Endothelial cell of umbilical vein (primary cell): ENCODE measurements at regions not wholly inside any gene's neighbourhood (a gene's known extent, or its start where the extent isn't known, plus 50 kb on each side); places are given as distances from the start of the nearest gene placed in this dataset.

Source experiments
- BruUV-seq: library from RNA; stranded (reverse); fragments of 400-500 nt; replicated peaks from 2 replicates; lab custom pipeline; 2021; lab: Mats Ljungman, UMichigan
- CTCF ChIA-PET: fragments of 300-600, 350-600 bp; sonication (Branson Sonifier 250); formaldehyde crosslinking; loops from one replicate; lab custom pipeline; 2021; ENCODE audit warnings: antibody characterized with exemption, inconsistent platforms; lab: Charles Lee
- POLR2A ChIA-PET: fragments of 300-600, 350-600 bp; sonication (Branson Sonifier 250); formaldehyde crosslinking; loops from one replicate; lab custom pipeline; 2021; ENCODE audit warnings: antibody characterized with exemption, inconsistent platforms; lab: Charles Lee
- DNase-seq: peaks from one replicate; pipeline ENCODE4 v3.0.0-alpha.2; 2011; ENCODE audit warnings: low read depth, low spot score
- FAIRE-seq: peaks from 2 replicates; lab custom pipeline; 2011; peaks lifted over from hg19 to GRCh38; lab: Jason Lieb, UNC
- H2AFZ ChIP-seq: 2 replicates; pipeline ENCODE4 v1.6.0; 2012; ENCODE audit warnings: low read depth, low read length, control low read depth, inconsistent platforms
- H3K27ac ChIP-seq: 2 replicates; pipeline ENCODE4 v1.5.1; 2011; ENCODE audit warnings: low read depth, mild to moderate bottlenecking, control low read depth, low read length, moderate library complexity; ENCODE audit not compliant: insufficient read depth
- H3K27me3 ChIP-seq, 2 experiments: 2 replicates each; pipeline versions ENCODE4 v1.6.0 to v1.6.1; 2011; ENCODE audit warnings: low read length in 2 of 2, mixed read lengths in 1 of 2; ENCODE audit not compliant: control insufficient read depth in 2 of 2, insufficient read depth in 2 of 2
- H3K36me3 ChIP-seq, 2 experiments: 2 replicates in 1 of 2; 3 replicates in 1 of 2; pipeline ENCODE4 v1.5.1; 2011; ENCODE audit warnings: low read length in 2 of 2, mild to moderate bottlenecking in 1 of 2, moderate library complexity in 1 of 2; ENCODE audit not compliant: control insufficient read depth in 2 of 2, insufficient read depth in 2 of 2; ENCODE audit errors: extremely low read depth in 1 of 2
- H3K4me1 ChIP-seq: 3 replicates; pipeline ENCODE4 v1.5.1; 2011; ENCODE audit warnings: mild to moderate bottlenecking, low read length; ENCODE audit not compliant: control insufficient read depth, insufficient read depth; ENCODE audit errors: extremely low read depth
- H3K4me2 ChIP-seq: 2 replicates; pipeline ENCODE4 v1.6.1; 2011; ENCODE audit warnings: low read length, control low read depth, mixed read lengths; ENCODE audit not compliant: insufficient read depth
- H3K4me3 ChIP-seq, 3 experiments: fragments of 200-600 bp in 1 of 3; sonication (generic), shearing (Covaris generic) in 1 of 3; replicated peaks in 1 of 3; 2 replicates each; pipeline ENCODE4 v1.5.1; 2011 to 2016; ENCODE audit warnings: control low read depth in 3 of 3, low read length in 3 of 3, mild to moderate bottlenecking in 2 of 3, inconsistent platforms in 1 of 3, low read depth in 1 of 3, moderate library complexity in 1 of 3; ENCODE audit not compliant: insufficient read depth in 1 of 3
- H3K79me2 ChIP-seq: 2 replicates; pipeline ENCODE4 v1.6.0; 2012; ENCODE audit warnings: low read length, inconsistent platforms; ENCODE audit not compliant: control insufficient read depth, insufficient read depth
- H3K9ac ChIP-seq: replicated peaks from 2 replicates; pipeline ENCODE3; 2011; ENCODE audit warnings: low read length, control low read depth; ENCODE audit not compliant: insufficient read depth; ENCODE audit errors: extremely low read depth
- H3K9me1 ChIP-seq: replicated peaks from 3 replicates; pipeline ENCODE4 v1.6.0; 2011; ENCODE audit warnings: mild to moderate bottlenecking, low read length; ENCODE audit not compliant: control insufficient read depth, insufficient read depth; ENCODE audit errors: extremely low read depth
- H3K9me3 ChIP-seq: replicated peaks from 2 replicates; pipeline ENCODE4 v1.5.1; 2012; ENCODE audit warnings: low read length, inconsistent platforms; ENCODE audit not compliant: control insufficient read depth, insufficient read depth
- H4K20me1 ChIP-seq: replicated peaks from 2 replicates; pipeline ENCODE3; 2011; ENCODE audit warnings: mild to moderate bottlenecking, low read length; ENCODE audit not compliant: control insufficient read depth, insufficient read depth; ENCODE audit errors: extremely low read depth
- EZH2 ChIP-seq: IDR thresholded peaks from 2 replicates; pipeline ENCODE4 v1.6.1; 2012; ENCODE audit warnings: borderline replicate concordance, low read depth, mild to moderate bottlenecking, moderate library complexity, low read length, inconsistent platforms; ENCODE audit not compliant: severe bottlenecking
- FOS ChIP-seq: IDR thresholded peaks from 2 replicates; pipeline ENCODE4 v1.6.1; 2011; ENCODE audit warnings: mild to moderate bottlenecking, low read length, moderate library complexity, borderline replicate concordance; ENCODE audit not compliant: insufficient read depth
- GATA2 ChIP-seq: IDR thresholded peaks from 2 replicates; pipeline ENCODE4 v1.7.0; 2011; ENCODE audit warnings: low read depth, mild to moderate bottlenecking, moderate library complexity, mixed read lengths, low read length; ENCODE audit not compliant: insufficient read length, insufficient read depth
- JUN ChIP-seq: IDR thresholded peaks from 2 replicates; pipeline ENCODE4 v1.6.1; 2011; ENCODE audit warnings: borderline replicate concordance, low read depth; ENCODE audit not compliant: insufficient read length, insufficient read depth
- MYC ChIP-seq: IDR thresholded peaks from one replicate; pipeline ENCODE4 v1.6.1; 2011; ENCODE audit warnings: mild to moderate bottlenecking, low read depth, low read length
- POLR2A ChIP-seq: IDR thresholded peaks from 2 replicates; pipeline ENCODE4 v1.6.1; 2012; ENCODE audit warnings: low read depth, mild to moderate bottlenecking, control low read depth, low read length
- POLR2AphosphoS5 ChIP-seq: IDR thresholded peaks from 2 replicates; pipeline ENCODE4 v1.6.1; 2012; ENCODE audit warnings: low read depth, mild to moderate bottlenecking, control low read depth, low read length, moderate library complexity; ENCODE audit not compliant: insufficient read depth
- dilution Hi-C: fragments of 300-500 bp; cut with MboI; formaldehyde crosslinking; loops from one replicate; pipeline ENCODE4 v1.15.0; 2019; ENCODE audit warnings: low sequenced_read_pairs; ENCODE audit not compliant: extremely low pct_ligation_motif_present
- intact Hi-C: fragments of 100-400 bp; cut with micrococcal nuclease; formaldehyde crosslinking; loops from one replicate; pipeline ENCODE4 v1.10.0; 2022
- TF ChIP-seq, protein P1 (sequence below), 2 donors: IDR thresholded peaks; 1 replicate in 1 of 2; 2 replicates in 1 of 2; pipeline ENCODE4 v1.5.1; 2011; ENCODE audit warnings: low read length in 2 of 2, mild to moderate bottlenecking in 2 of 2, moderate library complexity in 2 of 2, control low read depth in 1 of 2, inconsistent platforms in 1 of 2, low read depth in 1 of 2; ENCODE audit not compliant: insufficient read depth in 1 of 2; ENCODE audit errors: extremely low read depth in 1 of 2

DNA sequence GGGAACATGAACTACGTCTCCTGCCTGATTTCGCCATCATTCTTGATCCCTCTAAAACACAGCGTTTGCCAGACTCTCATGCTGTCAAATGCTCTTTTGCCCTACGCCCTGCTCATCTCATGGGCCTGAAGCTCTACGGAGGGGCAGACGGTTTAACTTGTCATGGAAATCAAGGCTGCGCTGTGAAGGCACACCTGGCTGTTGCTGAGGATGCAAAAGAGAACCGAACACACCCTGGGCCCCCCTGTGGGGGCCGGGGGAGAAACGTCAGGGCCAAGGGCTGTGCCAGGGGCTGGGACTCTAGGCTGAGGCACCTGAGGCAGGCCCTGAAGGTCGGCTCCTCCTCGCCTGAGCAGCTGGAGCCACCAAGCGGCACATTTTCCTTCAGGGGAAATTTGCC is 957.2 kb downstream of the BRD1 start:
- Histone ChIP-seq H3K27me3 (no peaks in the 10 kb centered on the region), H3K9ac (no peak overlapping the region), H3K4me3 (no peak overlapping the region), H3K4me2 (no peak overlapping the region), H3K9me3 (peaks cover 16% of the 10 kb centered on the region), H3K27ac (no peak overlapping the region), H3K79me2 (no peaks in the 10 kb centered on the region), H3K9me1 (no peaks in the 10 kb centered on the region), H4K20me1 (no peaks in the 10 kb centered on the region), H2AFZ (no peak overlapping the region), H3K36me3 (no peaks in the 10 kb centered on the region), H3K4me1 (no peaks in the 10 kb centered on the region)
- intact Hi-C loops: no loop called here
- no TSS peak for BruUV-seq
- ChIA-PET POLR2A (no interaction called here), CTCF (no interaction called here)
- no peak for TF ChIP-seq EZH2
- TF ChIP-seq, protein P1, sequence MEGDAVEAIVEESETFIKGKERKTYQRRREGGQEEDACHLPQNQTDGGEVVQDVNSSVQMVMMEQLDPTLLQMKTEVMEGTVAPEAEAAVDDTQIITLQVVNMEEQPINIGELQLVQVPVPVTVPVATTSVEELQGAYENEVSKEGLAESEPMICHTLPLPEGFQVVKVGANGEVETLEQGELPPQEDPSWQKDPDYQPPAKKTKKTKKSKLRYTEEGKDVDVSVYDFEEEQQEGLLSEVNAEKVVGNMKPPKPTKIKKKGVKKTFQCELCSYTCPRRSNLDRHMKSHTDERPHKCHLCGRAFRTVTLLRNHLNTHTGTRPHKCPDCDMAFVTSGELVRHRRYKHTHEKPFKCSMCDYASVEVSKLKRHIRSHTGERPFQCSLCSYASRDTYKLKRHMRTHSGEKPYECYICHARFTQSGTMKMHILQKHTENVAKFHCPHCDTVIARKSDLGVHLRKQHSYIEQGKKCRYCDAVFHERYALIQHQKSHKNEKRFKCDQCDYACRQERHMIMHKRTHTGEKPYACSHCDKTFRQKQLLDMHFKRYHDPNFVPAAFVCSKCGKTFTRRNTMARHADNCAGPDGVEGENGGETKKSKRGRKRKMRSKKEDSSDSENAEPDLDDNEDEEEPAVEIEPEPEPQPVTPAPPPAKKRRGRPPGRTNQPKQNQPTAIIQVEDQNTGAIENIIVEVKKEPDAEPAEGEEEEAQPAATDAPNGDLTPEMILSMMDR (IDR thresholded peaks at IDR 0.05; ENCODE audit: extremely low read depth in 1 of 2, insufficient read depth in 1 of 2, low read depth in 1 of 2, low read length in 2 of 2): no peak
- no peak for TF ChIP-seq MYC
- DNase-seq (no peak), FAIRE-seq (no peak)
- dilution Hi-C loops: no loop called here

DNA sequence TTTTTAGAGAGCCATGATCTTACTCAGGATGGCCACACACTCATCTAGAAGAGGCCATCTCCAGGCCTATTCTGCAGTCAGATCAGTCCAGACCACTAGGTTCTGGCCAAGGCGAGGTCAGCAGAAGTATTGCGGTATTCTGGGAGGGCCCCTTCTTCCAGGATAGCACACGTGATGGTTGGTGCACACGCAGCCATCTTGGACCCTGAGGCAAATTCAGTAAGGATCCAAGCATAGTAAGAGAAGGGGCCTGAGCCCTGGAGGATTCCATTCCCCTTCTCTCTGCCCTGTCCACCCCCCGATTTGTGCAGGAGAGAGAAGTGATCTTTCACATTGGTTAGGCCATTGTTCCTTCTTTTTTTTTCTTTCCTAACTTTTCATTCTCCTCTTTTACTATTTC is 957.9 kb downstream of the BRD1 start:
- FAIRE-seq (no peak), DNase-seq (no peak)
- no peaks in the 10 kb centered on the region for H4K20me1 ChIP-seq
- CTCF ChIA-PET: no interaction called here
- no peaks in the 10 kb centered on the region for H3K36me3 ChIP-seq
- H3K9ac ChIP-seq: no peak overlapping the region
- POLR2A ChIA-PET: no interaction called here
- H3K27me3 ChIP-seq: no peaks in the 10 kb centered on the region
- peaks cover 18% of the 10 kb centered on the region for H3K9me3 ChIP-seq
- intact Hi-C loops (no loop called here), dilution Hi-C loops (no loop called here)
- TF ChIP-seq JUN: no peak
- TF ChIP-seq FOS: no peak
- TF ChIP-seq POLR2AphosphoS5: no peak
- TF ChIP-seq, protein P1 (IDR thresholded peaks at IDR 0.05; ENCODE audit: extremely low read depth in 1 of 2, insufficient read depth in 1 of 2, low read depth in 1 of 2, low read length in 2 of 2): no peak
- TF ChIP-seq GATA2: no peak
- TF ChIP-seq POLR2A: no peak
- TF ChIP-seq EZH2: no peak
- no peaks in the 10 kb centered on the region for H3K9me1 ChIP-seq
- no TSS peak for BruUV-seq
- no peak overlapping the region for H3K4me2 ChIP-seq
- no peak overlapping the region for H3K27ac ChIP-seq
- no peaks in the 10 kb centered on the region for H3K4me1 ChIP-seq
- H3K79me2 ChIP-seq: no peaks in the 10 kb centered on the region
- no peak overlapping the region for H3K4me3 ChIP-seq
- H2AFZ ChIP-seq: no peak overlapping the region
